ENCODE measurements at regions not wholly inside any gene's neighbourhood (a gene's known extent, or its start where the extent isn't known, plus 50 kb on each side); places are given as distances from the start of the nearest gene placed in this dataset.
"Not testable (repeated sequence)": the region's sequence is repeated elsewhere in the genome, so short reads cannot be mapped to it uniquely, and the experiment has no call there.

GRCh38 chr11:95638501-95638900 lies 151.1 kb downstream of the FAM76B start:
- H3K4me3 ChIP-seq (ENCODE audit: low read depth, low read length) = no peak overlapping the region
- no peak for DNase-seq (ENCODE audit: low read depth)
- TF ChIP-seq, protein P1, sequence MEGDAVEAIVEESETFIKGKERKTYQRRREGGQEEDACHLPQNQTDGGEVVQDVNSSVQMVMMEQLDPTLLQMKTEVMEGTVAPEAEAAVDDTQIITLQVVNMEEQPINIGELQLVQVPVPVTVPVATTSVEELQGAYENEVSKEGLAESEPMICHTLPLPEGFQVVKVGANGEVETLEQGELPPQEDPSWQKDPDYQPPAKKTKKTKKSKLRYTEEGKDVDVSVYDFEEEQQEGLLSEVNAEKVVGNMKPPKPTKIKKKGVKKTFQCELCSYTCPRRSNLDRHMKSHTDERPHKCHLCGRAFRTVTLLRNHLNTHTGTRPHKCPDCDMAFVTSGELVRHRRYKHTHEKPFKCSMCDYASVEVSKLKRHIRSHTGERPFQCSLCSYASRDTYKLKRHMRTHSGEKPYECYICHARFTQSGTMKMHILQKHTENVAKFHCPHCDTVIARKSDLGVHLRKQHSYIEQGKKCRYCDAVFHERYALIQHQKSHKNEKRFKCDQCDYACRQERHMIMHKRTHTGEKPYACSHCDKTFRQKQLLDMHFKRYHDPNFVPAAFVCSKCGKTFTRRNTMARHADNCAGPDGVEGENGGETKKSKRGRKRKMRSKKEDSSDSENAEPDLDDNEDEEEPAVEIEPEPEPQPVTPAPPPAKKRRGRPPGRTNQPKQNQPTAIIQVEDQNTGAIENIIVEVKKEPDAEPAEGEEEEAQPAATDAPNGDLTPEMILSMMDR (IDR thresholded peaks at IDR 0.05; ENCODE audit: control insufficient read depth, extremely low read depth, insufficient read depth) = no peak

- H3K4me3 ChIP-seq (ENCODE audit: low read depth, low read length) = no peak overlapping the region
- TF ChIP-seq, protein P1 (IDR thresholded peaks at IDR 0.05; ENCODE audit: control insufficient read depth, extremely low read depth, insufficient read depth) = no peak
- no peak for DNase-seq (ENCODE audit: low read depth)
Measured at GRCh38 chr11:95625164-95625900, 164.2 kb downstream of the FAM76B start.

DNA sequence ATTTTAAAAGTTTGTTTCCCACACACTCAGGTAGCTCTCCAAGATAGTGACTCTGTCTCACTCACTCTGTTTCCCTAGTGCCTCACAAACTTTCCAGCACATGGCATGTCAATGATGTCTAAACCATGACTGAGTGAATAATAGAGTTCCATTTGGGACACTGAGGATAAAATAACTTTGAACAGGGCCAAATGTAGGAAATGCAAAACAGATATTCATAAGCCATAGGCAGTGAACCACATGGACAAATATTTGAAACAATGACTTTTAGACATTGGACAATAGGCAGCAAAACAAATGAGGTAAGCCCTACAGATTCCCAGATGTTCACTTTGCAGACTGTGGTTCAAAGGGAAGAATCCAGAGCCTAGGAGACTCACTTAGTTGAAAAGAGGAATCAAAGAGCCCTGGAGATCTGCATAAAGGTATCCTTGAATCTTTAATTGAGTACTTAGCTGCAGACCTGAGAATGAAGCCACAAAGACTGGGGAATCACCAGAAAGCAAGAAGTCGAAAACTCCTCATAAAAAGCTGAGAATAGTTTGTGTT lies 173.3 kb downstream of the FAM76B start:
- TF ChIP-seq, protein P1 (IDR thresholded peaks at IDR 0.05; ENCODE audit: control insufficient read depth, extremely low read depth, insufficient read depth) = no peak
- H3K4me3 ChIP-seq (ENCODE audit: low read depth, low read length) = no peak overlapping the region
- no peak for DNase-seq (ENCODE audit: low read depth)

GRCh38 chr11:95611827-95612226 lies 177.8 kb downstream of the FAM76B start:
- no peak overlapping the region for H3K4me3 ChIP-seq (ENCODE audit: low read depth, low read length)
- no peak for DNase-seq (ENCODE audit: low read depth)
- TF ChIP-seq, protein P1 (IDR thresholded peaks at IDR 0.05; ENCODE audit: control insufficient read depth, extremely low read depth, insufficient read depth) = no peak

GRCh38 chr11:95610185-95610584 lies 179.4 kb downstream of the FAM76B start:
- not testable (repeated sequence) for H3K4me3 ChIP-seq (ENCODE audit: low read depth, low read length); DNase-seq (ENCODE audit: low read depth)

DNA sequence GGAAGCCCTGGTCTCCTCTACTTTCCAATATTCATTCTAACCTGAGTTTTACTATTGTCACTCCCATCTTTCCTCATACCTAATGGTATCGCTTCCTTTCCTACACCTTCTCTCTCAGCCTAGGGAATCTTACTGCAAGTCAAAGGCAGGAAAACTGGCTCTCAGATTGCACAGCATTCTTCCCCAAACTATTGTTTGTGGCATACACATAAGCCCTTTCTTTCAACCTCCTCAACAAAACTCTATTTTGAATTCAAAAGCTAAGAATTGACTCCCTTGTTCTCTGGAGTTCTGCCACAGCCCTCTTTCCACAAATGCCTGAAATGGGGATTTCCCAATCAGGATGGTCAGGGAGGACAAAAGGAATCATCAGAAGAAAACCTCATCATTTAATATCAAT lies 181.5 kb downstream of the FAM76B start:
- no peak for DNase-seq (ENCODE audit: low read depth)
- TF ChIP-seq, protein P1 (IDR thresholded peaks at IDR 0.05; ENCODE audit: control insufficient read depth, extremely low read depth, insufficient read depth) = no peak
- no peak overlapping the region for H3K4me3 ChIP-seq (ENCODE audit: low read depth, low read length)

GRCh38 chr11:95606824-95607223 lies 182.8 kb downstream of the FAM76B start:
- no peak overlapping the region for H3K4me3 ChIP-seq (ENCODE audit: low read depth, low read length)
- TF ChIP-seq, protein P1 (IDR thresholded peaks at IDR 0.05; ENCODE audit: control insufficient read depth, extremely low read depth, insufficient read depth) = no peak
- DNase-seq (ENCODE audit: low read depth) = no peak

All from LNCaP clone FGC (cell line).